Right lobe of liver (tissue), 6 donors: ENCODE measurements at regions not wholly inside any gene's neighbourhood (a gene's known extent, or its start where the extent isn't known, plus 50 kb on each side); places are given as distances from the start of the nearest gene placed in this dataset.
"Not testable (repeated sequence)": the region's sequence is repeated elsewhere in the genome, so short reads cannot be mapped to it uniquely, and the experiment has no call there.

Source experiments
- ATAC-seq, 4 donors: fragments of 200-7000 bp; cut with Tn5 transposase; one replicate each; pipeline ENCODE4 v1.9.1; 2020; ENCODE audit warnings: mild to moderate bottlenecking in 4 of 4, moderate library complexity in 4 of 4
- DNase-seq, 3 donors: peaks; one replicate each; pipeline ENCODE4 v3.0.0-alpha.2; 2020
- H3K27ac ChIP-seq, 3 donors: fragments of 200-600 bp; one replicate each; pipeline ENCODE4 v1.8.0; 2022
- H3K27me3 ChIP-seq, 2 donors: fragments of 200-600 bp; one replicate each; pipeline ENCODE4 v1.8.0; 2022
- H3K36me3 ChIP-seq, 4 donors: fragments of 200-600 bp; sonication (generic) in 1 of 4; one replicate each; pipeline versions ENCODE4 v1.5.1 to v1.8.0; 2017 to 2022; ENCODE audit warnings: control low read depth in 1 of 4
- H3K4me1 ChIP-seq, 4 donors: fragments of 200-600 bp; sonication (generic) in 1 of 4; one replicate each; pipeline versions ENCODE4 v1.5.1 to v1.8.0; 2017 to 2022; ENCODE audit warnings: control low read depth in 1 of 4
- H3K4me3 ChIP-seq, 3 donors: fragments of 200-600 bp; one replicate each; pipeline ENCODE4 v1.8.0; 2022
- H3K9me3 ChIP-seq, 4 donors: fragments of 200-600 bp; sonication (generic) in 1 of 4; one replicate each; pipeline versions ENCODE4 v1.5.1 to v1.8.0; 2017 to 2022; ENCODE audit warnings: control low read depth in 1 of 4
- POLR2A ChIP-seq: fragments of 450-650 bp; IDR thresholded peaks from one replicate; pipeline ENCODE4 v1.6.1; 2017; ENCODE audit warnings: antibody characterized with exemption, mild to moderate bottlenecking
- WGBS: methylation state at CpG from one replicate; pipeline ENCODE4 v1.1.6; 2018; ENCODE audit warnings: low coverage, low lambda C conversion rate; ENCODE audit not compliant: insufficient coverage; ENCODE audit errors: missing lambda C conversion rate; 5-methylcytosine and 5-hydroxymethylcytosine counted together
- intact Hi-C, 2 donors: fragments of 100-400 bp; cut with DNase I; formaldehyde crosslinking; loops; one replicate each; pipeline versions ENCODE4 v1.11.2 to v1.14.1; 2022
- TF ChIP-seq, protein P1 (sequence below), 4 donors: fragments of 200-600 bp in 3 of 4; fragments of 450-650 bp in 1 of 4; IDR thresholded peaks; one replicate each; pipeline versions ENCODE4 v1.5.1 to v1.8.0; 2016 to 2022; ENCODE audit warnings: antibody characterized with exemption in 4 of 4, mild to moderate bottlenecking in 2 of 4
- donor health status: DM: no; HTN: yes; CAD: no.
- donor health status: DM: no; HTN: no; CAD: no.
- donor health status: DM: no; HTN: no; CAD: no.
- donor health status: DM: no; HTN: yes; CAD: no.
- donor health status: DM: no; HTN: yes; CAD: no.

DNA sequence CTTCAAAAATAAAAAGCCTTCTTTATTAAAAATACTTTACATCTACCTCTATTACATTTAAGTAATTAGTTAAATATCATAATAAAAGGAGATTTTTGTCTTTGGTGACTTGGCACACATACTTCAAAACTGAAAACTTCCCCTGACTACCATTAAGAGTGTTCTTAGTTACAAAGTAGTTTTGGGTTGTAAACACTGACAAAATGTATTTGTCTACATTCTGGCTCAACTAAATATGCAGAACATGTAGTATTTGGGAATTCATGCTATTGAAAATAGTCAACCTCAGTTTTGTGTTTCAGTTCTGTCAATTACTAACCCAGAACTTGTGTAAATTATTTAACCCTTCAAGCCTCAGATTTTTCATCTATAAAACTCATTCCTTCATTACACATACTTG, 311.5 kb downstream of the RAD51AP2 start:
- DNase-seq (no peak), ATAC-seq (no peak)
- Histone ChIP-seq H3K4me1 (no peaks in the 10 kb centered on the region), H3K36me3 (no peaks in the 10 kb centered on the region), H3K4me3 (no peak overlapping the region), H3K9me3 (no peaks in the 10 kb centered on the region), H3K27me3 (no peaks in the 10 kb centered on the region), H3K27ac (no peak overlapping the region)
- TF ChIP-seq, protein P1, sequence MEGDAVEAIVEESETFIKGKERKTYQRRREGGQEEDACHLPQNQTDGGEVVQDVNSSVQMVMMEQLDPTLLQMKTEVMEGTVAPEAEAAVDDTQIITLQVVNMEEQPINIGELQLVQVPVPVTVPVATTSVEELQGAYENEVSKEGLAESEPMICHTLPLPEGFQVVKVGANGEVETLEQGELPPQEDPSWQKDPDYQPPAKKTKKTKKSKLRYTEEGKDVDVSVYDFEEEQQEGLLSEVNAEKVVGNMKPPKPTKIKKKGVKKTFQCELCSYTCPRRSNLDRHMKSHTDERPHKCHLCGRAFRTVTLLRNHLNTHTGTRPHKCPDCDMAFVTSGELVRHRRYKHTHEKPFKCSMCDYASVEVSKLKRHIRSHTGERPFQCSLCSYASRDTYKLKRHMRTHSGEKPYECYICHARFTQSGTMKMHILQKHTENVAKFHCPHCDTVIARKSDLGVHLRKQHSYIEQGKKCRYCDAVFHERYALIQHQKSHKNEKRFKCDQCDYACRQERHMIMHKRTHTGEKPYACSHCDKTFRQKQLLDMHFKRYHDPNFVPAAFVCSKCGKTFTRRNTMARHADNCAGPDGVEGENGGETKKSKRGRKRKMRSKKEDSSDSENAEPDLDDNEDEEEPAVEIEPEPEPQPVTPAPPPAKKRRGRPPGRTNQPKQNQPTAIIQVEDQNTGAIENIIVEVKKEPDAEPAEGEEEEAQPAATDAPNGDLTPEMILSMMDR (IDR thresholded peaks at IDR 0.05), result no peak
- TF ChIP-seq POLR2A, result no peak
- intact Hi-C loops, result no loop called here

DNA sequence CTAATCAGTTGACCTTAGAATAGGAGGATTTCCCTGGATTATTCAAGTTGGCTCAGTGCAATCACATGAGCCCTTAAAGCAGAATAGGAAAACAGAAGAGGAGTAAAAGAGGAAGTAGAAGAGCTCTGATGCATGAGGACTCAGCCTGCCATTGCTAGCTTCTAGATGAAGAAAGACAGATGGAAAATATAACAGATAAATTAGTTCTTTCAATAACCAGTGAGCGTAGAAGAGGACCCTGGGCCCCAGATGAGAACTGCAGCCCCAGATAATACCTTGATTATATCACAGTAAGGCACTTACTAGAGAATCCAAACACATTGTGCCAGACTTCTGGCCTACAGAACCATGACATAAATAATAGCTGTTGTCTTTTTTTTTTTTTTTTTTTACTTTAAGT, 314.0 kb downstream of the RAD51AP2 start:
- DNase-seq, H3K4me1 ChIP-seq, intact Hi-C loops, H3K4me3 ChIP-seq, H3K27ac ChIP-seq, H3K9me3 ChIP-seq, H3K36me3 ChIP-seq, H3K27me3 ChIP-seq, ATAC-seq: not testable (repeated sequence)
- WGBS, result no CpG with 5 or more reads among the region's 1 CpG

DNA sequence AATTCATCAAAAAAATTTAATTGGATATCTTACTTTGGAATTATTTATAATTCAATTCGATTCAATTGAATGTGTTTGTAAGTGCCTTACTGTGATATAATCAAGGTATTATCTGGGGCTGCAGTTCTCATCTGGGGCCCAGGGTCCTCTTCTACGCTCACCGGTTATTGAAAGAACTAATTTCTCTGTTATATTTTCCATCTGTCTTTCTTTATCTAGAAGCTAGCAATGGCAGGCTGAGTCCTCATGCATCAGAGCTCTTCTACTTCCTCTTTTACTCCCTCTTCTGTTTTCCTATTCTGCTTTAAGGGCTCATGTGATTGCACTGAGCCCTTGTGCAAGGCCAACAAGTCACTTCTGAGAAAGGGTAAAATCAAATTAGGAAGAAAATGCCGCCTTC, 315.6 kb downstream of the RAD51AP2 start:
- WGBS, result 73% methylated on average over 4 of the region's 4 CpGs
- H3K27me3 ChIP-seq, DNase-seq, H3K9me3 ChIP-seq, intact Hi-C loops, H3K36me3 ChIP-seq, H3K27ac ChIP-seq, H3K4me3 ChIP-seq, H3K4me1 ChIP-seq: not testable (repeated sequence)
- peak in 2 of 4 donors; percentile 22 to 48 for ATAC-seq

DNA sequence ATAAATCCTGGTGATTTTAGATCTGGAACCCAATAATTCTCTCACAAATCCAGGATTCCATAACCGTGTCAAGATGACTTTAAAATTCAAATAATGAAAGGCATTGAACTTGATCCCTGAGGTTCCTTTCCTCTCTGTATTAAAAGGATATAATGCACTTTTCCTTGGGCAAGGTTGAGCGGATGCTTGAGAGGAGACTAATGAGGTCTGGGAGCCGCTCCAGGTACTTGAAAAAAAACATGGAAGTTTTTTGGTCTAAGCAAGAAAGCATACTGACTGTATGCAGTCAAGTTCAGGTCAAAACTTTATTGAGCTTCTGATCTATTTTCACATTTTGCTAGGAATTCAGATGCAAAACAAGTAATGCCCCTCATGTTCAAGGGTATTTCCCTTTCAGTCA, 318.5 kb downstream of the RAD51AP2 start:
- no peak overlapping the region for H3K27ac ChIP-seq
- no peaks in the 10 kb centered on the region for H3K4me1 ChIP-seq
- ATAC-seq (no peak), DNase-seq (no peak)
- H3K36me3 ChIP-seq, result no peaks in the 10 kb centered on the region
- intact Hi-C loops, result no loop called here
- no peaks in the 10 kb centered on the region for H3K27me3 ChIP-seq
- no peak overlapping the region for H3K4me3 ChIP-seq
- TF ChIP-seq, protein P1 (IDR thresholded peaks at IDR 0.05), result no peak
- TF ChIP-seq POLR2A, result no peak
- 69% methylated on average over 3 of the region's 3 CpGs for WGBS
- no peaks in the 10 kb centered on the region for H3K9me3 ChIP-seq

DNA sequence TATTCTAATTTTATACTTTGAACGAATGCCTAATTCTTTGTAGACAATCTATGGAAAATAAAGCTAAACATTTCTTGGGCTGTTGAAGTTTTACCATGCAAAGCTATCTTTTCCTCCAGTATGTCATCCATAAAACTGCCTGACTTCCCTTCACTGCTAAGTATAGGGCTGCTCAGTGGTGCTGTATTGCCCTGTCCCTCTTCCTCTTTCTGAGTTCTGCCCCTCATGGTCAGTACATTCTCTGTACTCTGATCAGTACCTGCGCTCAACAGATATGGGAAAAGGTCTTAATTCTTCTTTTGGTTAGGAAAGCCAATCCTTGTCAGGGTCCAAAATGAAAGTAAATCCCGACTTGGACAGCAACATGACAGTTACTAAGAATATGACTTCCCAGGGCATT, 321.9 kb downstream of the RAD51AP2 start:
- peak in 2 of 4 donors; percentile 29 to 41 for ATAC-seq
- TF ChIP-seq, protein P1 (IDR thresholded peaks at IDR 0.05), result no peak
- no peak for TF ChIP-seq POLR2A
- DNase-seq, result no peak
- no peak overlapping the region for H3K27ac ChIP-seq
- no peaks in the 10 kb centered on the region for H3K36me3 ChIP-seq
- intact Hi-C loops, result no loop called here
- no peaks in the 10 kb centered on the region for H3K4me1 ChIP-seq
- no peaks in the 10 kb centered on the region for H3K9me3 ChIP-seq
- no peaks in the 10 kb centered on the region for H3K27me3 ChIP-seq
- no peak overlapping the region for H3K4me3 ChIP-seq
- WGBS, result 59% methylated on average over 3 of the region's 3 CpGs

DNA sequence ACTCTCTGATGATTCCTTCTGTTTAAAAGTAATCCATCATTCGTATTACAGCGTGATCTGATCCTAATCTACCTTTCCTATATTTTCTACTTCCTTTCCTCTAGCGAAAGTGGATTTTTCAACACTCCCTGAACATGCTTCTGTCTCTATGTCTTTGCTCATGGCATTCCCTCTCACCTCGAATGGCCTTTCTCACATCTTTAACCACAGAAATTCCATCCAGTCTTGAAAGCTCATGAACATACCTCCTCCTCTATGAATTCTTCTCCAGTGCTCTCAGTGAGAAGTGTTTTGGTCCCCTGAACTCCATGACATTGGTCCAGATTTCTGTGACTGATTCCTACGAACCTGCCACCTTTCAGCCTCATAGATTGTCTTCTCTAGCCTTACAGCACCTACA, 323.2 kb downstream of the RAD51AP2 start:
- no peak overlapping the region for H3K27ac ChIP-seq
- H3K36me3 ChIP-seq, result no peaks in the 10 kb centered on the region
- DNase-seq (no peak), ATAC-seq (no peak)
- no peaks in the 10 kb centered on the region for H3K9me3 ChIP-seq
- intact Hi-C loops, result no loop called here
- no peaks in the 10 kb centered on the region for H3K27me3 ChIP-seq
- WGBS, result 56% methylated on average over 5 of the region's 5 CpGs
- H3K4me3 ChIP-seq, result no peak overlapping the region
- TF ChIP-seq, protein P1 (IDR thresholded peaks at IDR 0.05), result no peak
- no peak for TF ChIP-seq POLR2A
- H3K4me1 ChIP-seq, result no peaks in the 10 kb centered on the region
